K562 (cell line): ENCODE measurements at regions not wholly inside any gene's neighbourhood (a gene's known extent, or its start where the extent isn't known, plus 50 kb on each side); places are given as distances from the start of the nearest gene placed in this dataset.

Experiments used
- ATAC-seq: fragments of 200-7000 bp; cut with Tn5 transposase; 3 replicates; pipeline ENCODE4 v1.9.1; 2020; ENCODE audit warnings: moderate library complexity
- BruUV-seq: library from RNA; stranded (reverse); fragments of 400-500 nt; replicated peaks from 2 replicates; lab custom pipeline; 2021; lab: Mats Ljungman, UMichigan
- CTCF ChIA-PET: fragments of 300-600 bp; formaldehyde crosslinking; extraction: SDS; loops from one replicate; lab custom pipeline; 2021; ENCODE audit warnings: low intra/inter-chr PET ratio; lab: Yijun Ruan, JAX
- POLR2A ChIA-PET: fragments of 300-600, 350-650 bp; sonication (Branson Sonifier 250); formaldehyde crosslinking; extraction: SDS; loops from one replicate; lab custom pipeline; 2021; ENCODE audit warnings: antibody characterized with exemption, inconsistent platforms; lab: Yijun Ruan, JAX
- DNase-seq, 4 experiments: peaks; one replicate each; pipeline versions ENCODE4 v3.0.0 to v3.0.0-alpha.2; 2011 to 2018; ENCODE audit warnings: low spot score in 3 of 4, mixed read lengths in 3 of 4; ENCODE audit errors: extremely low read depth in 1 of 4
- FAIRE-seq: peaks from 2 replicates; lab custom pipeline; 2011; peaks lifted over from hg19 to GRCh38; lab: Jason Lieb, UNC
- H2AFZ ChIP-seq: 2 replicates; pipeline ENCODE4 v1.6.0; 2011; ENCODE audit warnings: low read depth, low read length, control low read depth, inconsistent platforms
- H3K27ac ChIP-seq: fragments of 200-600 bp; 3 replicates; pipeline ENCODE4 v1.8.0; 2011; ENCODE audit warnings: low read depth, mild to moderate bottlenecking, control low read depth, inconsistent platforms, low read length, moderate library complexity, mixed read lengths; ENCODE audit errors: extremely low read depth
- H3K27me3 ChIP-seq, 2 experiments: fragments of 300-600 bp in 1 of 2; 2 replicates in 1 of 2; 3 replicates in 1 of 2; pipeline versions ENCODE4 v1.6.0 to v1.8.0; 2011; ENCODE audit warnings: inconsistent platforms in 2 of 2, low read length in 2 of 2, mild to moderate bottlenecking in 1 of 2, mixed read lengths in 1 of 2, moderate library complexity in 1 of 2; ENCODE audit not compliant: control insufficient read depth in 2 of 2, insufficient read depth in 2 of 2
- H3K36me3 ChIP-seq: fragments of 300-600 bp; 3 replicates; pipeline ENCODE4 v1.8.0; 2011; ENCODE audit warnings: mild to moderate bottlenecking, low read length, inconsistent platforms; ENCODE audit not compliant: control insufficient read depth, insufficient read depth
- H3K4me1 ChIP-seq, 2 experiments: fragments of 200-600 bp in 1 of 2; replicated peaks in 1 of 2; 2 replicates in 1 of 2; 3 replicates in 1 of 2; pipeline versions ENCODE4 v1.5.1 to v1.8.0; 2011; ENCODE audit warnings: inconsistent platforms in 2 of 2, low read length in 2 of 2, mild to moderate bottlenecking in 1 of 2, mixed read lengths in 1 of 2, moderate library complexity in 1 of 2; ENCODE audit not compliant: control insufficient read depth in 2 of 2, insufficient read depth in 2 of 2
- H3K4me2 ChIP-seq: 2 replicates; pipeline ENCODE4 v1.6.1; 2011; ENCODE audit warnings: low read length, control low read depth, inconsistent platforms, mixed read lengths; ENCODE audit not compliant: insufficient read depth
- H3K4me3 ChIP-seq: fragments of 200-600 bp; sonication (generic), shearing (Covaris generic); 2 replicates; pipeline ENCODE4 v1.5.1; 2016; ENCODE audit warnings: control low read depth, inconsistent platforms
- H3K79me2 ChIP-seq: fragments of 200-600 bp; 3 replicates; pipeline ENCODE4 v1.8.0; 2011; ENCODE audit warnings: low read length, inconsistent platforms; ENCODE audit not compliant: control insufficient read depth, insufficient read depth
- H3K9ac ChIP-seq, 2 experiments: 2 replicates each; pipeline versions ENCODE4 v1.6.0 to v1.6.1; 2011; ENCODE audit warnings: low read depth in 2 of 2, low read length in 2 of 2, control low read depth in 1 of 2, inconsistent platforms in 1 of 2, mild to moderate bottlenecking in 1 of 2, mixed read lengths in 1 of 2; ENCODE audit not compliant: insufficient read depth in 1 of 2
- H3K9me1 ChIP-seq: one replicate; pipeline ENCODE4 v1.6.0; 2011; ENCODE audit warnings: inconsistent platforms, mild to moderate bottlenecking, low read length, moderate library complexity; ENCODE audit not compliant: control insufficient read depth, insufficient read depth
- H3K9me3 ChIP-seq: replicated peaks from 2 replicates; pipeline ENCODE4 v1.5.1; 2011; ENCODE audit warnings: low read depth, low read length, inconsistent platforms; ENCODE audit not compliant: control insufficient read depth, insufficient read depth
- H4K20me1 ChIP-seq: replicated peaks from 2 replicates; pipeline ENCODE4 v1.6.1; 2011; ENCODE audit warnings: low read length, inconsistent platforms, mixed read lengths; ENCODE audit not compliant: control insufficient read depth, insufficient read depth
- ATF7 ChIP-seq: fragments of 450-650 bp; IDR thresholded peaks from 2 replicates; pipeline ENCODE4 v1.7.1; 2014; ENCODE audit warnings: mild to moderate bottlenecking, moderate library complexity
- BMI1 ChIP-seq: fragments of 150-350 bp; IDR thresholded peaks from 2 replicates; pipeline ENCODE4 v1.6.1; 2014; ENCODE audit warnings: low read length
- CBX2 ChIP-seq: fragments of 200-600 bp; sonication (generic); IDR thresholded peaks from one replicate; pipeline ENCODE4 v1.6.1; 2012; ENCODE audit warnings: mild to moderate bottlenecking, low read length, inconsistent platforms; ENCODE audit not compliant: insufficient read depth, poor library complexity, severe bottlenecking
- DPF2 ChIP-seq: fragments of 450-650 bp; IDR thresholded peaks from 2 replicates; pipeline ENCODE4 v1.6.1; 2016
- HLTF ChIP-seq: fragments of 450-650 bp; IDR thresholded peaks from 2 replicates; pipeline ENCODE4 v1.6.1; 2016
- HNRNPK ChIP-seq: fragments of 200-400 bp; formaldehyde crosslinking; IDR thresholded peaks from one replicate; pipeline ENCODE4 v1.6.1; 2018; ENCODE audit warnings: mild to moderate bottlenecking, low read depth, low read length; ENCODE audit not compliant: poor library complexity, severe bottlenecking
- MCM5 ChIP-seq: fragments of 450-650 bp; IDR thresholded peaks from 2 replicates; pipeline ENCODE4 v1.6.1; 2016; ENCODE audit warnings: low read depth
- PHF20 ChIP-seq: fragments of 450-650 bp; IDR thresholded peaks from 2 replicates; pipeline ENCODE4 v1.6.1; 2018; ENCODE audit not compliant: partially characterized antibody
- POLR2H ChIP-seq: IDR thresholded peaks from 2 replicates; pipeline ENCODE4 v1.6.1; 2016; ENCODE audit warnings: missing genetic modification characterization, low read depth, mild to moderate bottlenecking, control low read depth, missing compliant biosample characterization, moderate library complexity
- SMAD2 ChIP-seq: fragments of 150-350 bp; IDR thresholded peaks from 2 replicates; pipeline ENCODE4 v1.6.1; 2014; ENCODE audit warnings: low read depth, mild to moderate bottlenecking, low read length
- ZBTB17 ChIP-seq: fragments of 450-650 bp; formaldehyde crosslinking; IDR thresholded peaks from 2 replicates; pipeline ENCODE4 v1.4.0; 2020; ENCODE audit warnings: mild to moderate bottlenecking
- ZFP36 ChIP-seq: fragments of 150-350 bp; IDR thresholded peaks from 2 replicates; pipeline ENCODE4 v1.6.1; 2018; ENCODE audit warnings: low read length, low read depth; ENCODE audit not compliant: partially characterized antibody
- ZNF124 ChIP-seq: sonication (generic); formaldehyde crosslinking; IDR thresholded peaks from 2 replicates; pipeline ENCODE4 v1.8.1; 2022; ENCODE audit warnings: missing genetic modification reagents
- ZNF175 ChIP-seq: fragments of 200-800 bp; sonication (Bioruptor generic); IDR thresholded peaks from 2 replicates; pipeline ENCODE4 v1.6.1; 2016; ENCODE audit warnings: low read depth, mild to moderate bottlenecking, missing genetic modification characterization, missing compliant biosample characterization
- ZNF696 ChIP-seq: fragments of 250-450 bp; sonication (Bioruptor Pico); conservative IDR thresholded peaks from 2 replicates; pipeline ENCODE4 v1.4.0; 2020; ENCODE audit warnings: mild to moderate bottlenecking, moderate library complexity
- ZNF830 ChIP-seq: fragments of 250-450 bp; sonication (Bioruptor Pico); IDR thresholded peaks from 2 replicates; pipeline ENCODE4 v1.5.0; 2021; ENCODE audit warnings: mild to moderate bottlenecking
- WGBS: fragments of 100-300 bp; shearing (Covaris generic); methylation state at CpG from one replicate; pipeline ENCODE4 v1.1.6; 2016; ENCODE audit warnings: low coverage, mixed read lengths; ENCODE audit not compliant: insufficient coverage; ENCODE audit errors: missing lambda C conversion rate; 5-methylcytosine and 5-hydroxymethylcytosine counted together
- in situ Hi-C: fragments of 300-500 bp; cut with MboI; formaldehyde crosslinking; loops from 4 replicates; pipeline ENCODE4 v1.15.0; 2018; ENCODE audit warnings: inconsistent platforms, mixed read lengths
- intact Hi-C: fragments of 100-400 bp; cut with micrococcal nuclease; formaldehyde crosslinking; loops from 2 replicates; pipeline ENCODE4 v1.14.2; 2022
- TF ChIP-seq, protein P1 (sequence below): fragments of 250-450 bp; sonication (Bioruptor Pico); IDR thresholded peaks from 2 replicates; pipeline ENCODE4 v1.8.0; 2022; ENCODE audit warnings: inconsistent platforms
- TF ChIP-seq, protein P2 (sequence below): fragments of 250-450 bp; sonication (Bioruptor Pico); IDR thresholded peaks from 2 replicates; pipeline ENCODE4 v1.4.0; 2020; ENCODE audit warnings: borderline replicate concordance

DNA sequence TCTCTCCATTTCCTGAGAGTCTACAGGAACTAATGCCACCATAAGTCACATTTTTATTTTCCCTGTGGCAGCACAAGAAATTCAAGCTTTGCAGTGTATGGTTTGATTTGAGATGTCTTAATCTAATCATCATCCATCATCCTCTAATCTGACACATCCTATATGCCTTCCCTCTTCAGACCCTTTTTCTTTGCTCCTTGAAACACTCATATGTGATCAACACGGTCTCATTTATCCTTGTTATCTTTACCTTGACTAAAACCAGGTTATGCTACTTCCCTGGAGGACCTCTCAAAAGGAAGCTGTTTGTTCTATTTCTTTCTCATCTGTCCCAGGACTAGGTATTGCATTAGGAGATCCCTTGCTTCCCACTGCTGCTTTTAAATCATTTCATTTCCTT, 146.9 kb upstream of the MRPS30 start:
- H2AFZ ChIP-seq, result no peak overlapping the region
- in situ Hi-C loops (no loop called here), intact Hi-C loops (no loop called here)
- no peaks in the 10 kb centered on the region for H4K20me1 ChIP-seq
- no peak overlapping the region for H3K27ac ChIP-seq
- TF ChIP-seq ZBTB17 (no peak), HNRNPK (no peak), ZNF175 (no peak), ATF7 (no peak)
- TF ChIP-seq, protein P1, sequence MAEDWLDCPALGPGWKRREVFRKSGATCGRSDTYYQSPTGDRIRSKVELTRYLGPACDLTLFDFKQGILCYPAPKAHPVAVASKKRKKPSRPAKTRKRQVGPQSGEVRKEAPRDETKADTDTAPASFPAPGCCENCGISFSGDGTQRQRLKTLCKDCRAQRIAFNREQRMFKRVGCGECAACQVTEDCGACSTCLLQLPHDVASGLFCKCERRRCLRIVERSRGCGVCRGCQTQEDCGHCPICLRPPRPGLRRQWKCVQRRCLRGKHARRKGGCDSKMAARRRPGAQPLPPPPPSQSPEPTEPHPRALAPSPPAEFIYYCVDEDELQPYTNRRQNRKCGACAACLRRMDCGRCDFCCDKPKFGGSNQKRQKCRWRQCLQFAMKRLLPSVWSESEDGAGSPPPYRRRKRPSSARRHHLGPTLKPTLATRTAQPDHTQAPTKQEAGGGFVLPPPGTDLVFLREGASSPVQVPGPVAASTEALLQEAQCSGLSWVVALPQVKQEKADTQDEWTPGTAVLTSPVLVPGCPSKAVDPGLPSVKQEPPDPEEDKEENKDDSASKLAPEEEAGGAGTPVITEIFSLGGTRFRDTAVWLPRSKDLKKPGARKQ (CRISPR knock-in tag), result no peak
- no peaks in the 10 kb centered on the region for H3K4me1 ChIP-seq
- H3K4me3 ChIP-seq, result no peak overlapping the region
- no peaks in the 10 kb centered on the region for H3K9me1 ChIP-seq
- no peaks in the 10 kb centered on the region for H3K27me3 ChIP-seq
- BruUV-seq, result no TSS peak
- H3K9ac ChIP-seq, result no peak overlapping the region
- DNase-seq, result no peak
- CTCF ChIA-PET, result no interaction called here
- no peak for ATAC-seq
- H3K79me2 ChIP-seq, result no peaks in the 10 kb centered on the region
- no peak for FAIRE-seq
- H3K9me3 ChIP-seq, result peaks cover 2% of the 10 kb centered on the region; the same call in 1 of the 2 replicates
- POLR2A ChIA-PET, result no interaction called here
- no peaks in the 10 kb centered on the region for H3K36me3 ChIP-seq
- no peak overlapping the region for H3K4me2 ChIP-seq
- whole genome bisulfite sequencing, result 0% methylated on average over 1 of the region's 1 CpG

DNA sequence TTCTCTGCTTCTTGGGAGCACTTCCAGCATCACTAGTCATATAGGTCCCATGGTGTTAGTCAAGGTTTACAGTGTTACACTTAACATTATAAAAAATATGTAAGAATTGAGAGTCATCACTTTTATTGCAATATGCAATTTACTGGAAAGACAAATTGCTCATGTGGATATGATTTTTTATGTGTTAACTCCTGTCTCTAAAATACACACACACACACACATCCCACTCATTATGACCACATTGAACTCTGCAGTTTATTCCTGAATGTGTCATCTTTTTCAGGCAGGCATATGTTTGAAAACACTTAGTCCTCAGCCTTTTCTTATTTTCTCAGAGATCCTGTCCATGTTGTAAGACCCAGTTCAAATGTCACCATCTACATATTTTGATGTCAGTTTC, 148.5 kb upstream of the MRPS30 start:
- in situ Hi-C loops (no loop called here), intact Hi-C loops (no loop called here)
- no peak for DNase-seq
- Histone ChIP-seq H3K4me2 (no peak overlapping the region), H3K27ac (no peak overlapping the region), H3K4me3 (no peak overlapping the region), H2AFZ (no peak overlapping the region), H3K4me1 (no peaks in the 10 kb centered on the region), H3K9me3 (peaks cover 2% of the 10 kb centered on the region; the same call in 1 of the 2 replicates), H3K36me3 (no peaks in the 10 kb centered on the region), H3K9me1 (no peaks in the 10 kb centered on the region), H3K9ac (no peak overlapping the region), H4K20me1 (no peaks in the 10 kb centered on the region), H3K27me3 (no peaks in the 10 kb centered on the region), H3K79me2 (no peaks in the 10 kb centered on the region)
- no peak for ATAC-seq
- FAIRE-seq, result no peak
- ChIA-PET POLR2A (no interaction called here), CTCF (no interaction called here)
- BruUV-seq, result no TSS peak
- TF ChIP-seq BMI1, result no peak
- TF ChIP-seq ZFP36, result no peak
- TF ChIP-seq MCM5, result no peak
- TF ChIP-seq SMAD2, result no peak
- no peak for TF ChIP-seq ZNF696
- TF ChIP-seq, protein P2, sequence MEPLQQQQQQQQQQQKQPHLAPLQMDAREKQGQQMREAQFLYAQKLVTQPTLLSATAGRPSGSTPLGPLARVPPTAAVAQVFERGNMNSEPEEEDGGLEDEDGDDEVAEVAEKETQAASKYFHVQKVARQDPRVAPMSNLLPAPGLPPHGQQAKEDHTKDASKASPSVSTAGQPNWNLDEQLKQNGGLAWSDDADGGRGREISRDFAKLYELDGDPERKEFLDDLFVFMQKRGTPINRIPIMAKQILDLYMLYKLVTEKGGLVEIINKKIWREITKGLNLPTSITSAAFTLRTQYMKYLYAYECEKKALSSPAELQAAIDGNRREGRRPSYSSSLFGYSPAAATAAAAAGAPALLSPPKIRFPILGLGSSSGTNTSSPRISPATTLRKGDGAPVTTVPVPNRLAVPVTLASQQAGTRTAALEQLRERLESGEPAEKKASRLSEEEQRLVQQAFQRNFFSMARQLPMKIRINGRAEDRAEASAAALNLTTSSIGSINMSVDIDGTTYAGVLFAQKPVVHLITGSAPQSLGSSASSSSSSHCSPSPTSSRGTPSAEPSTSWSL, result no peak
- TF ChIP-seq ZNF124, result no peak
- TF ChIP-seq PHF20, result no peak
- no peak for TF ChIP-seq POLR2H (tag)
- no peak for TF ChIP-seq ZNF830 (CRISPR knock-in tag)
- TF ChIP-seq HLTF, result no peak
- no peak for TF ChIP-seq CBX2
- TF ChIP-seq DPF2, result no peak
